Prostate gland (tissue), 2 donors: ENCODE measurements at regions not wholly inside any gene's neighbourhood (a gene's known extent, or its start where the extent isn't known, plus 50 kb on each side); places are given as distances from the start of the nearest gene placed in this dataset.

Experiments
- DNase-seq: peaks from one replicate; pipeline ENCODE4 v3.0.0-alpha.2; 2019; ENCODE audit warnings: low spot score
- H3K27ac ChIP-seq, 2 donors: fragments of 200-600 bp; sonication (generic); 2 replicates each; pipeline ENCODE4 v1.5.1; 2017 to 2019
- H3K27me3 ChIP-seq: fragments of 200-600 bp; sonication (generic); replicated peaks from 2 replicates; pipeline ENCODE4 v1.5.1; 2019; ENCODE audit not compliant: insufficient read depth
- H3K36me3 ChIP-seq, 2 donors: fragments of 200-600 bp; sonication (generic); 1 replicate in 1 of 2; 2 replicates in 1 of 2; pipeline versions ENCODE4 v1.5.1 to v1.8.1; 2017 to 2019
- H3K4me1 ChIP-seq: fragments of 200-600 bp; sonication (generic); replicated peaks from 2 replicates; pipeline ENCODE4 v1.5.1; 2019
- H3K4me3 ChIP-seq, 2 donors: fragments of 200-600 bp; sonication (generic); 2 replicates each; pipeline ENCODE4 v1.5.1; 2017 to 2019
- H3K9me3 ChIP-seq: fragments of 200-600 bp; sonication (generic); 2 replicates; pipeline ENCODE4 v1.5.1; 2017
- CTCF ChIP-seq, 4 experiments: fragments of 200-600 bp in 2 of 4; fragments of 450-650 bp in 2 of 4; sonication (generic) in 2 of 4; IDR thresholded peaks; 1 replicate in 3 of 4; 2 replicates in 1 of 4; pipeline ENCODE4 v1.5.1; 2016 to 2019; ENCODE audit warnings: antibody characterized with exemption in 4 of 4, mild to moderate bottlenecking in 2 of 4, moderate library complexity in 2 of 4
- POLR2A ChIP-seq: fragments of 450-650 bp; IDR thresholded peaks from one replicate; pipeline ENCODE4 v1.6.1; 2016; ENCODE audit warnings: antibody characterized with exemption, mild to moderate bottlenecking
- POLR2AphosphoS5 ChIP-seq: sonication (generic); formaldehyde crosslinking; IDR thresholded peaks from one replicate; pipeline ENCODE4 v1.6.1; 2017; ENCODE audit warnings: antibody characterized with exemption
- WGBS: methylation state at CpG from one replicate; pipeline ENCODE4 v1.1.5; 2018; 5-methylcytosine and 5-hydroxymethylcytosine counted together
- intact Hi-C: fragments of 100-400 bp; cut with DNase I; formaldehyde crosslinking; loops from one replicate; pipeline ENCODE4 v1.14.2; 2022

- Histone ChIP-seq H3K27ac (no peak overlapping the region), H3K4me1 (no peaks in the 10 kb centered on the region), H3K27me3 (no peaks in the 10 kb centered on the region), H3K36me3 (no peaks in the 10 kb centered on the region), H3K9me3 (no peaks in the 10 kb centered on the region), H3K4me3 (no peak overlapping the region)
- TF ChIP-seq POLR2A (no peak), POLR2AphosphoS5 (no peak), CTCF (IDR thresholded peaks at IDR 0.05) (no peak)
- DNase-seq, result no peak
- 86% methylated on average over 1 of the region's 1 CpG for WGBS
- intact Hi-C loops, result no loop called here
Observed at GRCh38 chr3:73120710-73121109, 59.3 kb downstream of the EBLN2 start.

- H3K4me1 ChIP-seq, result no peaks in the 10 kb centered on the region
- no peaks in the 10 kb centered on the region for H3K36me3 ChIP-seq
- H3K9me3 ChIP-seq, result no peaks in the 10 kb centered on the region
- intact Hi-C loops, result no loop called here
- TF ChIP-seq POLR2A (no peak), POLR2AphosphoS5 (no peak), CTCF (IDR thresholded peaks at IDR 0.05) (no peak)
- 60% methylated on average over 2 of the region's 2 CpGs for WGBS
- no peaks in the 10 kb centered on the region for H3K27me3 ChIP-seq
- H3K27ac ChIP-seq, result no peak overlapping the region
- H3K4me3 ChIP-seq, result no peak overlapping the region
- DNase-seq, result no peak
Observed at GRCh38 chr3:73121669-73122331, 60.3 kb downstream of the EBLN2 start.

- TF ChIP-seq POLR2A (no peak), CTCF (IDR thresholded peaks at IDR 0.05) (no peak), POLR2AphosphoS5 (no peak)
- intact Hi-C loops, result no loop called here
Observed at GRCh38 chr3:73134034-73134433, 72.6 kb downstream of the EBLN2 start.

GRCh38 chr3:73136941-73137340 lies 75.5 kb downstream of the EBLN2 start:
- intact Hi-C loops, result no loop called here
- WGBS, result 77% methylated on average over 6 of the region's 6 CpGs

More at GRCh38 chr3:73134034-73134433, 72.6 kb downstream of the EBLN2 start:
- no peaks in the 10 kb centered on the region for H3K4me1 ChIP-seq
- no peaks in the 10 kb centered on the region for H3K9me3 ChIP-seq
- 85% methylated on average over 1 of the region's 1 CpG for WGBS
- no peaks in the 10 kb centered on the region for H3K36me3 ChIP-seq
- H3K27me3 ChIP-seq, result no peaks in the 10 kb centered on the region
- DNase-seq, result no peak
- H3K27ac ChIP-seq, result no peak overlapping the region
- H3K4me3 ChIP-seq, result no peak overlapping the region

More at GRCh38 chr3:73136941-73137340, 75.5 kb downstream of the EBLN2 start:
- Histone ChIP-seq H3K4me1 (no peaks in the 10 kb centered on the region), H3K9me3 (no peaks in the 10 kb centered on the region), H3K27me3 (no peaks in the 10 kb centered on the region), H3K27ac (no peak overlapping the region), H3K4me3 (no peak overlapping the region), H3K36me3 (no peaks in the 10 kb centered on the region)
- TF ChIP-seq POLR2A (no peak), CTCF (IDR thresholded peaks at IDR 0.05) (no peak), POLR2AphosphoS5 (no peak)
- DNase-seq, result no peak
